GM13977 (cell line): ENCODE measurements at regions not wholly inside any gene's neighbourhood (a gene's known extent, or its start where the extent isn't known, plus 50 kb on each side); places are given as distances from the start of the nearest gene placed in this dataset.

ENCODE experiments used
- DNase-seq: peaks from one replicate; pipeline ENCODE4 v3.0.0; 2012; ENCODE audit warnings: low spot score
- in situ Hi-C: fragments of 300-500 bp; cut with MboI; formaldehyde crosslinking; loops from one replicate; pipeline ENCODE4 v1.12.0; 2022; ENCODE audit warnings: low sequenced_read_pairs, low pct_unique_long_range_greater_than_20kb, mixed read lengths, inconsistent platforms; ENCODE audit not compliant: unreplicated experiment
- TF ChIP-seq, protein P1 (sequence below): IDR thresholded peaks from 2 replicates; pipeline ENCODE4 v1.5.1; 2012; ENCODE audit warnings: mild to moderate bottlenecking, control low read depth; ENCODE audit not compliant: insufficient read depth; ENCODE audit errors: extremely low read depth, missing control alignments

DNA sequence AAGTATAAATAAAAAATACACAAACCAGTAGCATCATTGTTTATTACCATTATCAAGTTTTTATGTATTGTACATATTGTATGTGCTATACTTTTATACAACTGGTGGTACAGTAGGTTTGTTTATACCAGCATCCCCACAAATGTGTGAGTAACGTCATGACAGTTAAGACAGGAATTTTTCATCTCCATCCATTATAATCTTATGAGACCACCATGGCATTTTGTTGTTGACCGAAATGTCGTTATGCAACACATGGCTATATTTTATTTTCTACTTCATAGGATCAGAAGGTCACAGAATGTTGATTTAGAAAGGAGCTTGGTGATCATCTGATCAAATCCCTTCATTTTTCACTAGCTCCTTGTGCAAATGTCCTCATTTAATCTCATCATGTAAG lies 170.9 kb upstream of the NCAM1 start:
- no peak for DNase-seq
- in situ Hi-C loops: loop anchor here (10.0 to 25.0 kb wide), 2 partner anchors 205 to 497 kb away; no protein-coding TSS in a partner anchor
- TF ChIP-seq, protein P1, sequence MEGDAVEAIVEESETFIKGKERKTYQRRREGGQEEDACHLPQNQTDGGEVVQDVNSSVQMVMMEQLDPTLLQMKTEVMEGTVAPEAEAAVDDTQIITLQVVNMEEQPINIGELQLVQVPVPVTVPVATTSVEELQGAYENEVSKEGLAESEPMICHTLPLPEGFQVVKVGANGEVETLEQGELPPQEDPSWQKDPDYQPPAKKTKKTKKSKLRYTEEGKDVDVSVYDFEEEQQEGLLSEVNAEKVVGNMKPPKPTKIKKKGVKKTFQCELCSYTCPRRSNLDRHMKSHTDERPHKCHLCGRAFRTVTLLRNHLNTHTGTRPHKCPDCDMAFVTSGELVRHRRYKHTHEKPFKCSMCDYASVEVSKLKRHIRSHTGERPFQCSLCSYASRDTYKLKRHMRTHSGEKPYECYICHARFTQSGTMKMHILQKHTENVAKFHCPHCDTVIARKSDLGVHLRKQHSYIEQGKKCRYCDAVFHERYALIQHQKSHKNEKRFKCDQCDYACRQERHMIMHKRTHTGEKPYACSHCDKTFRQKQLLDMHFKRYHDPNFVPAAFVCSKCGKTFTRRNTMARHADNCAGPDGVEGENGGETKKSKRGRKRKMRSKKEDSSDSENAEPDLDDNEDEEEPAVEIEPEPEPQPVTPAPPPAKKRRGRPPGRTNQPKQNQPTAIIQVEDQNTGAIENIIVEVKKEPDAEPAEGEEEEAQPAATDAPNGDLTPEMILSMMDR: no peak

DNA sequence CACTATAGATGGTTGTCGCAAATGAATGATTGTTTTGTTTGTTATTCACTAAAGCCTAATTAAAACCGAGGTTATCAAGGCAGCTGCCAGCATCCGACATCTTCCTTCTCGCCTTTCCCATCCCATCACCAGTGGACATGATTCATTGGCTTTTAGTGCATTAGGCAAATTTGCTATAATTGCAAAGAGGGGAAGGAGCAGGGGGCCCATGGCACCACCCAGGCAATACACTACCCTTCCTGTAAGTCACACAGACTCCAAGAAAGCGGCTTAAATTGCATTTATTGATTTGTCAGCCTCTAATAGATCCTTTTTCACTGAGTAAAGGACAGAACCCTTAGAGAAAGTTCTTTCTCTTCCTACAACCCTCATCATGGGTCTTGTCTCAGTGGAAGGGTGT lies 169.2 kb upstream of the NCAM1 start:
- no peak for DNase-seq
- TF ChIP-seq, protein P1: no peak
- in situ Hi-C loops: loop anchor here (10.0 to 25.0 kb wide), 2 partner anchors 207 to 495 kb away; no protein-coding TSS in a partner anchor

- TF ChIP-seq, protein P1: no peak
- in situ Hi-C loops: loop anchor here (10.0 to 25.0 kb wide), 2 partner anchors 209 to 494 kb away; no protein-coding TSS in a partner anchor
These were observed 167.8 kb upstream of the NCAM1 start for GRCh38 chr11:112793416-112793815.

GRCh38 chr11:112794331-112794846 lies 166.8 kb upstream of the NCAM1 start:
- TF ChIP-seq, protein P1: no peak
- in situ Hi-C loops: loop anchor here (10.0 to 25.0 kb wide), 2 partner anchors 210 to 493 kb away; no protein-coding TSS in a partner anchor
- no peak for DNase-seq

More at GRCh38 chr11:112793416-112793815, 167.8 kb upstream of the NCAM1 start:
- DNase-seq: no peak

DNA sequence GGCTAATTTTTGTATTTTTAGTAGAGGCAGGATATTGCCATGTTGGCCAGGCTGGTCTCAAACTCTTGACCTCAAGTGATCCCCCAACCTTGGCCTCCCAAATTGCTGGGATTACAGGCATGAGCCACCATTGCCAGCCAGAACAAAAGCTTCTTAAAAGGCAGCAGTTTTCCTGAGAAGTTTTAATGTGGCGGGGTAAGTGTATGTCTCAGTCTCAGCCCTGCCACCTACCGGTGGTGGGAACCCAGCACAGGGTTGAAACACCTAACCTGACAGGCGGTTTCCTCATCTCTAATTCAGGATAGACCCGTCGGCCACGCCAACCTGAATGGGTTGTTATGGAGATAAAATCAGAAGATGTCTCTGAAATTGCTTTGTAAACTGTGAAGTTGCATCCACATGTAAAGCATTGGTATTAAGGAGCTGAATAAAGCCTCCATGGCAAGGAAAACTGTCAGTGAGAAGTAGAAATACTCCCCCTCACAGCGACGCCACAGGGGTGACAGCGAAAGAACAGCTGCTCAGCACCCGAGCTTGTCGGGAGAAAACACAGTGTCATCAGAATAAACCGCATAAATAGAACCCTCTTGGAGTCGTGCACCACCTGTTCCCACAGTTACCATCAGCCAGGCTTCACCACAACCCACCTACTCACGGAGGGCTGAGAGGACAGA lies 165.9 kb upstream of the NCAM1 start:
- TF ChIP-seq, protein P1: peak; percentile 83
- in situ Hi-C loops: loop anchor here (10.0 to 25.0 kb wide), 2 partner anchors 210 to 492 kb away; no protein-coding TSS in a partner anchor
- DNase-seq: peak; percentile 66

- in situ Hi-C loops: loop anchor here (10.0 to 25.0 kb wide), 2 partner anchors 211 to 491 kb away; no protein-coding TSS in a partner anchor
These were observed 165.1 kb upstream of the NCAM1 start for GRCh38 chr11:112795911-112796649.

More at GRCh38 chr11:112795911-112796649, 165.1 kb upstream of the NCAM1 start:
- TF ChIP-seq, protein P1: no peak
- DNase-seq: no peak
